ENCODE measurements at regions not wholly inside any gene's neighbourhood (a gene's known extent, or its start where the extent isn't known, plus 50 kb on each side); places are given as distances from the start of the nearest gene placed in this dataset.

GRCh38 chr1:88376421-88376820, 307.7 kb upstream of the PKN2 start:
- DNase-seq (ENCODE audit: low spot score): no peak

- no peak for DNase-seq (ENCODE audit: low spot score)
Observed at GRCh38 chr1:88378560-88378959, 305.5 kb upstream of the PKN2 start.

- no peak for DNase-seq (ENCODE audit: low spot score)
Observed at GRCh38 chr1:88394958-88395357, 289.1 kb upstream of the PKN2 start.

DNA sequence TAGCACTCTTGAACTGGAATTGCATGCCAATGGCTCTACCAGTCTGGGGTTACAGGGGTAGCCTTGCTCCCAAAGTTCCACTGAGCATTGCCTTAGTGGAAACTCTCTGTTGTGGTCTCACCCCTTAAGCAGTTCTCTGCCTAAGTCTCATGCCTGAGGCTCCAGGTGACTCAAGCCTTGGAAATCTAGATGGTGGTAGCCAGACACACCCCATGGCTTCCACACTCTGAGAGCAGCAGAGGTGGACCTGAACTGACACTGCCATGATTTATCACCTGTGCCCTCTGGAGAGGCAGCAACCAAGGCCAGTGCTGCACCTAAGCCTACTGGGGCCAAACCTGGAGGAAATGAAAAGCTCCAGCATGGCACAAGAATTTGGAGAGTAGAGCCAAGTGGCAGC, 285.7 kb upstream of the PKN2 start:
- no peak for DNase-seq (ENCODE audit: low spot score)

DNA sequence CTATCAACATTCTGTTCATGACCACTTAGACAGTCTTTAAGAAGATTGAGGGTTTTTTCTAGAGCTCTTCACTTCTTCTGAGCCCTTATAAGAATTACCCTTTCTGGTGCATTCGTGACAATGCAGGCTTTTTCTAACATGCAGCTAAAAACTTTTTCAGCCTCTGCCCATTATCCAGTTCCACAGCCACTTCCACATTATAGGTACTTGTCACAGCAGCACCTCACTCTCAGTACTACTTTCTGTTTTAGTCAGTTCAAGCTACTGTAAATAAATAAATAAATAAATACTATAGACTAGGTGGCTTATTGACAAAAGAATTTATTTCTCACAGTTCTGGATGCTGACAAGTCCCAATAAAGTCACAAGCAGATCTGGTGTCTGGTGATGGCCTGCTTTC, 284.4 kb upstream of the PKN2 start:
- no peak for DNase-seq (ENCODE audit: low spot score)

GRCh38 chr1:88401313-88401712, 282.8 kb upstream of the PKN2 start:
- no peak for DNase-seq (ENCODE audit: low spot score)

DNA sequence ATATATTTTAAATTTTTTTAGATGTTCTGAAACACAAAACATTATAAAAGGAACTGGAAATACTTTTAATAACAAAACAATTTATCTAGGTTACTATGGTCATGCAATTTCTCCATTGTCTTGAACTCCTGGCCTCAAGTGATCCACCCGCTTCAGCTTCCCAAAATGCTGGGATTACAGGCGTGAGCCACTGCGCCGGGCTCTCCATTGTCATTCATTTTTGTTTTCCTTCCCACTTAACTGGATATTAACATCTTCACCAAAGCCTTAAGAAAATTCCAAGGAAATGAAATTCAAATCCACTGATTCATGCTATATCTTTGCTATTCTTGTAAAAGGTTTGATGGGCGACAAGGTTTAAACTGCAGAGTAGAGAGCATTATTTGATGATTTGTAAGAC, 279.5 kb upstream of the PKN2 start:
- DNase-seq (ENCODE audit: low spot score): no peak

GRCh38 chr1:88407248-88407647, 276.8 kb upstream of the PKN2 start:
- DNase-seq (ENCODE audit: low spot score): no peak

DNA sequence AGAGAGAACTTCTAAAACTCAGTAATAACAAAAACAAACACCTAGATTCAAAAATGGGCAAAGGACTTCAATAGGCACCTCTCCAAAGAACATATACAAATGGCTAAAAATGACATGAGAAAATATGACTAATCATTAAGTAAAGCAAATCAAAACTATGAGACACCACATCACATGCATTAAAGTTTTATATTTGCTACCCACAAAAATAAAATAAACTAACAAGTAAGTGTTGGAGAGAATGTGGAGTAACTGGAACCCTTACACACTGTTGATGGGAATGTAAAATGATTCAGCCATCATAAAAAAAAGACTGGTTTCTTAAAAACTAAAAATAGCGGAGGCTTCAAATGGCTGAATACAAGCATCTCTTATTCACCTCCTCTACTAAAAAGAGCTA, 262.1 kb upstream of the PKN2 start:
- no peak for DNase-seq (ENCODE audit: low spot score)

- no peak for DNase-seq (ENCODE audit: low spot score)
Observed at GRCh38 chr1:88433556-88433955, 250.5 kb upstream of the PKN2 start.

- DNase-seq (ENCODE audit: low spot score): no peak
Observed at GRCh38 chr1:88434836-88435235, 249.2 kb upstream of the PKN2 start.

GRCh38 chr1:88441022-88441421, 243.1 kb upstream of the PKN2 start:
- DNase-seq (ENCODE audit: low spot score): no peak

DNA sequence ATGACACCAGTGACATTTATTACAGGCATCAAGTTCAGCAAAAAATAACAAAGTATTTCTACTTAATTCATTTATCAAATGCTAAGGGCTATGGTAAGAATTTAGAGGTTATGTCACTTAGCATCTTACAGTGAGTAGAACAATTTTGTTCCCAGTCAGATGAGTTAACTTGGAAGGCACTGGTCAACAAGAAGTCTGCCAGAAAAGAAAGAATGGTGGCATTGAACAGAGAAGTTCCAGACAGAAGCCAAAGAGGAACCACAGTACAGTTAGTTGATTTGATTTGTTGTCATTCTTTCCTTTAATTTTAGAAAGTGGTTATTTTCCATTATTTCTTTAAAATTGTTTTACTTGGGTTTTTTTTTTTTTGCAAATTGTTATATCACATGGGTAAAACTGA, 232.2 kb upstream of the PKN2 start:
- DNase-seq (ENCODE audit: low spot score): no peak

GRCh38 chr1:88453295-88453694, 230.8 kb upstream of the PKN2 start:
- DNase-seq (ENCODE audit: low spot score): no peak

DNA sequence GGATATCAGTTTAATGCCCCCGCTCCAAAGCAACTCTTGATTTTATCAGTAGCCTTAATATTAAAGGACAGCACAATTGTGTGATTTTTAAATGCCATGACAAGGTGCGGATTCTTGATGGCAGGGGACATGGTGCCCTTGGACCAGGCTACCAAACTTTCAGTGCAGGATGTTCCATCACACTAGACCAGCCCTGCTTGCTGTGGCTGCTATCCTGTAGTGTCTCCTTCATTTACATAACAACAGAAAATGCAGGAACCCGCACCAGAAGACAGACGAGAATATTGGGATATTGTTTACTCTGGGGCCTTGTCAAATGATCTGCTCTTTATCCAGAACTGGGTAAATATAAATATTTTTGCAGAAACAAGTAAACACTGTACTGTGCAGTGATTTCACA, 229.3 kb upstream of the PKN2 start:
- no peak for DNase-seq (ENCODE audit: low spot score)

DNA sequence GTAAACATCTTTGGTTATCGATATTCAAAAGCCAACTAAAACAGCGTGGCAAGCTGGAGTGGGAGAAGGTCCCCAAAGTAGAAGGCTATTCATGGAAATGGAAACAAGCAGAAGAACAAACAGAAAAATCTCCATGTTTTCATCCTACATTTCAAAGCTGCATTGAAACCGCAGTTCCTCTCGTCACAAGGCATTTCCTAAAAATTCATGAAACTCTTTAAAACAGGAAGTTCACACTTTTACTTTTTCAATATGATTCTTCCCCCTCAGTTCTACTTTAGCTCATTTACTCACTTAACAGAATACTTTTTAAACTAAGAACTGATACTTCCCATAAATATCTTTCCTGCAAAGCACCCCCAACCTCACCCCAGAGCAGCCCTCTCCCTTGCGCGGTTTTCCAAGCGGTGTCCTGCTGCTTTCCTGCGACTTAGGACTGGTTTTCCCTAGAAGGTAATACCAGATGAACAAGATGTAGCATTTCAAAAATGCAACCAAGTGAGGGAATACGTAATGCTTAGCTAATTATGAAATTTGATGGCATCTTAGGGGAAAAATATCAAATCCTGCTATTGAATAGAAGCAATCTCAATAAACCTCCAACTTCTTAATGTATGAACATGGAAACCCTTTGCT, 228.3 kb upstream of the PKN2 start:
- DNase-seq (ENCODE audit: low spot score): no peak

DNA sequence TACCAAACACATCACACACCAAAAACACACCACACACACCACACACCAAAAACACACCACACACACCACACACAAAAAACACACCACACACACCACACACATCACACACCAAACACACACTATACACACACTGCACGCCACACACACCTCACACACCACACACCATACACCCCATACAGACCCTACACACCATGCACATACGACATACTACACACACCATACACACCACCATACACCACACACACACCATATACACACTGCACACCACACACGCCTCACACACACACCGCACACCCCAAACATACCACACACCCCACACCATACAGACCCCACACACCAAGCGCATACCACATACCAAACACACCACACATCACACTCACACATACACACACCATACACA, 226.9 kb upstream of the PKN2 start:
- no peak for DNase-seq (ENCODE audit: low spot score)

GRCh38 chr1:88461007-88461406, 223.1 kb upstream of the PKN2 start:
- no peak for DNase-seq (ENCODE audit: low spot score)

- DNase-seq (ENCODE audit: low spot score): no peak
Observed at GRCh38 chr1:88462096-88462487, 222.0 kb upstream of the PKN2 start.

DNA sequence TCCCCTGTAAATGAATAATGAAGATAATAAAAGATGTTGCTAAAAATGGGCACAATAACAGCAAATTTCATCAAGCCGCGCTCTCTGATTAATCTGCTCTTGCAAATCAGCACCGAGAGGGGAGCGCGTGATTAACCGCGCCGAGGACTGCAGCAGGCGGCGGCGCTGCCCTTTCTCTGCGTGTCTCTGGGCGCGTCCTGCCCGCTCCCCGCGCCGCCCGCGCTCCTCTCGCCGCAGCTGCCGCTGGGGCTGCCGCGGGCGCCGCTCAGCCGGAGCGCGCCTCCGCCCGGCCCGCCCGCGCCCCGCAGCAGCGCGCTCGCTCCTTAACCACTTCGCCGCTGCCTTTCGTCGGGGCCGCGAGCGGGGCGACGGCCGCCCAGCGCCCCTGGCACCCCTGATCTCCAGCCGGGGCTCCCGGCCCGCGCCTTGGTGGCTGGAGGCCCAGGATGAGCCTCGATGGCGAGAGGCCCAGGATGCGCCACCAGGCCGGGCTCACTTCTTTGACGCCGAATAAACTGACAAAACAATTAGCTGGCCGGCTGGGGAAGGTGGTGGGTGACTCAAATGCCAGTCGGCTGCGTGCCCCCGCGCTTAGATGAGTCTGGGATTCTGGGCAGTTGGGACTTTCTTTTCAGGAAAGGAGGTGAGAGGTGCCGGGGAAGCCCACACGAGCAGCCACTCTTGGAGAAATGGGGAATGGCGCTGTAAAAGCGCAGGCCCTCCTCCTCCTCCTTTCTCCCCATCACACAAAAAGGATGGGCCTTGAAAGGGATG, 221.4 kb upstream of the PKN2 start:
- DNase-seq (ENCODE audit: low spot score): peak; percentile 5

- no peak for DNase-seq (ENCODE audit: low spot score)
Observed at GRCh38 chr1:88463401-88463985, 220.6 kb upstream of the PKN2 start.

DNA sequence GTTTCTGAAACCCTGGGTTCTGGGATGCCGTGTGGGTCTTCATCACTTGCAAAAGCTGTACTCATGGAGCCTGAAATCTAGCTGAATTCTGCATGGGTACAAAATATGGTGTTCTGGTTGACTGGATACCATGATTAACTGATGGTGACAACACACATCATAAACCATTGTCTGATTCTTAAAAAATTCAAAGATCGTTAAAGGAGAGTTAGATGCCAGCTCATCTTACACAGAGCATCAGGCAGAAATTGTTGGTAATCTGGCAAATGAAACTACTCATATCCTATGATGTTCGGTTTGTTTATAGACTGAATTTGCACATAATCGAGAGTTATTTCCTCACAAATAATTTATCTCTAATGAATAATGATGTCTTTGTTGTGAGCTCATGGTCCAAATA, 218.1 kb upstream of the PKN2 start:
- no peak for DNase-seq (ENCODE audit: low spot score)

GRCh38 chr1:88466899-88467580, 217.0 kb upstream of the PKN2 start:
- DNase-seq (ENCODE audit: low spot score): no peak
